OCI-LY7 (cell line): ENCODE measurements at regions not wholly inside any gene's neighbourhood (a gene's known extent, or its start where the extent isn't known, plus 50 kb on each side); places are given as distances from the start of the nearest gene placed in this dataset.

ENCODE experiments used
- BruUV-seq: library from RNA; stranded (reverse); fragments of 400-500 nt; replicated peaks from 2 replicates; lab custom pipeline; 2021; lab: Mats Ljungman, UMichigan
- CTCF ChIA-PET: fragments of 300-600 bp; sonication (Branson Sonifier 250); formaldehyde crosslinking; loops from one replicate; lab custom pipeline; 2022; ENCODE audit warnings: antibody characterized with exemption; ENCODE audit not compliant: unreplicated experiment; lab: Charles Lee
- POLR2A ChIA-PET: fragments of 300-600 bp; sonication (Branson Sonifier 250); formaldehyde crosslinking; loops from one replicate; lab custom pipeline; 2022; ENCODE audit warnings: antibody characterized with exemption; lab: Charles Lee
- DNase-seq: peaks from one replicate; pipeline ENCODE4 v3.0.0-alpha.2; 2015; ENCODE audit warnings: low spot score
- H2AFZ ChIP-seq: fragments of 200-600 bp; sonication (generic), shearing (Covaris generic); 2 replicates; pipeline ENCODE4 v1.6.1; 2014; ENCODE audit warnings: mild to moderate bottlenecking, antibody characterized with exemption, low read length, moderate library complexity
- H3K27ac ChIP-seq: fragments of 200-600 bp; sonication (generic); 2 replicates; pipeline ENCODE4 v1.5.1; 2014; ENCODE audit warnings: mixed run types, low read depth, mild to moderate bottlenecking, moderate library complexity, low read length, inconsistent platforms; ENCODE audit not compliant: poor library complexity, severe bottlenecking
- H3K36me3 ChIP-seq: fragments of 200-600 bp; sonication (generic); 2 replicates; pipeline ENCODE4 v1.6.1; 2014; ENCODE audit warnings: mild to moderate bottlenecking, antibody characterized with exemption, low read length, moderate library complexity, mixed read lengths; ENCODE audit not compliant: insufficient read depth
- H3K4me1 ChIP-seq: fragments of 200-600 bp; sonication (generic); 2 replicates; pipeline ENCODE4 v1.5.1; 2014; ENCODE audit warnings: mild to moderate bottlenecking, low read length; ENCODE audit not compliant: insufficient read depth, poor library complexity, severe bottlenecking
- H3K4me2 ChIP-seq: fragments of 200-600 bp; sonication (generic); 2 replicates; pipeline ENCODE4 v1.6.1; 2014; ENCODE audit warnings: mild to moderate bottlenecking, low read length
- H3K4me3 ChIP-seq: fragments of 200-600 bp; sonication (generic); 2 replicates; pipeline ENCODE4 v1.5.1; 2014; ENCODE audit warnings: mild to moderate bottlenecking, low read depth, low read length; ENCODE audit not compliant: poor library complexity, severe bottlenecking
- H3K79me2 ChIP-seq: fragments of 200-600 bp; sonication (generic); 2 replicates; pipeline ENCODE4 v1.6.1; 2016; ENCODE audit warnings: low read depth, mild to moderate bottlenecking, low read length, moderate library complexity, mixed read lengths; ENCODE audit not compliant: insufficient read depth
- H3K9me2 ChIP-seq: fragments of 200-600 bp; sonication (generic); 2 replicates; pipeline ENCODE4 v1.6.1; 2016; ENCODE audit warnings: mild to moderate bottlenecking, low read length, mixed read lengths; ENCODE audit not compliant: insufficient read depth
- H3K9me3 ChIP-seq: fragments of 200-600 bp; sonication (generic); 2 replicates; pipeline ENCODE4 v1.6.1; 2014; ENCODE audit warnings: mild to moderate bottlenecking, mixed run types, low read length, mixed read lengths
- H4K20me1 ChIP-seq: fragments of 200-600 bp; sonication (generic); 2 replicates; pipeline ENCODE4 v1.6.1; 2014; ENCODE audit warnings: mild to moderate bottlenecking, antibody characterized with exemption, low read length, moderate library complexity, mixed read lengths; ENCODE audit not compliant: insufficient read depth
- CTCF ChIP-seq: fragments of 200-600 bp; sonication (generic); conservative IDR thresholded peaks from 2 replicates; pipeline ENCODE4 v1.5.1; 2014; ENCODE audit warnings: mild to moderate bottlenecking, antibody characterized with exemption, low read length, moderate library complexity, mixed read lengths
- EZH2phosphoT487 ChIP-seq: fragments of 200-600 bp; sonication (generic); IDR thresholded peaks from 2 replicates; pipeline ENCODE4 v1.6.1; 2018; ENCODE audit warnings: low read depth, borderline replicate concordance, mild to moderate bottlenecking, mixed run types, antibody characterized with exemption, low read length, moderate library complexity, mixed read lengths
- intact Hi-C: fragments of 100-400 bp; cut with micrococcal nuclease; formaldehyde crosslinking; loops from one replicate; pipeline ENCODE4 v1.10.0; 2022; ENCODE audit not compliant: unreplicated experiment

GRCh38 chr10:123417414-123417813 lies 248.7 kb upstream of the GPR26 start:
- intact Hi-C loops = loop anchor here (10.0 kb wide), 1 partner anchor 193 kb away; no protein-coding TSS in a partner anchor
- no peaks in the 10 kb centered on the region for H3K36me3 ChIP-seq
- no peaks in the 10 kb centered on the region for H3K79me2 ChIP-seq
- H4K20me1 ChIP-seq = no peaks in the 10 kb centered on the region
- POLR2A ChIA-PET = interaction anchor here (0.9 to 1.5 kb wide), 2 partner anchors 10 kb away, joined by 3 to 6 read pairs; no protein-coding TSS in a partner anchor
- H3K4me2 ChIP-seq = no peak overlapping the region
- H3K9me2 ChIP-seq = no peaks in the 10 kb centered on the region
- CTCF ChIA-PET = no interaction called here
- no peak overlapping the region for H3K4me3 ChIP-seq
- H3K9me3 ChIP-seq = no peaks in the 10 kb centered on the region
- no peak overlapping the region for H2AFZ ChIP-seq
- H3K27ac ChIP-seq = no peak overlapping the region
- no peak for DNase-seq
- no peaks in the 10 kb centered on the region for H3K4me1 ChIP-seq
- TF ChIP-seq CTCF = no peak
- no peak for TF ChIP-seq EZH2phosphoT487
- no TSS peak for BruUV-seq

- Histone ChIP-seq H3K27ac (no peak overlapping the region), H2AFZ (no peak overlapping the region), H3K4me2 (no peak overlapping the region), H3K4me3 (no peak overlapping the region), H3K9me2 (no peaks in the 10 kb centered on the region), H3K79me2 (no peaks in the 10 kb centered on the region), H4K20me1 (no peaks in the 10 kb centered on the region), H3K9me3 (no peaks in the 10 kb centered on the region), H3K4me1 (no peaks in the 10 kb centered on the region), H3K36me3 (no peaks in the 10 kb centered on the region)
- ChIA-PET CTCF (no interaction called here), POLR2A (interaction anchor here (0.7 kb wide), 1 partner anchor 76 kb away, joined by 3 read pairs; no protein-coding TSS in a partner anchor)
- DNase-seq = no peak
- TF ChIP-seq CTCF = no peak
- no peak for TF ChIP-seq EZH2phosphoT487
- intact Hi-C loops = no loop called here
- BruUV-seq = no TSS peak
Observed at GRCh38 chr10:123421461-123421860, 244.7 kb upstream of the GPR26 start.

- no peak overlapping the region for H3K4me3 ChIP-seq
- intact Hi-C loops = no loop called here
- H2AFZ ChIP-seq = no peak overlapping the region
- H3K79me2 ChIP-seq = no peaks in the 10 kb centered on the region
- H4K20me1 ChIP-seq = no peaks in the 10 kb centered on the region
- POLR2A ChIA-PET = interaction anchor here (0.6 to 1.1 kb wide), 4 partner anchors 15 to 798 kb away, joined by 3 to 4 read pairs (median 4); no protein-coding TSS in a partner anchor
- no TSS peak for BruUV-seq
- H3K36me3 ChIP-seq = no peaks in the 10 kb centered on the region
- no peaks in the 10 kb centered on the region for H3K9me2 ChIP-seq
- H3K9me3 ChIP-seq = no peaks in the 10 kb centered on the region
- H3K27ac ChIP-seq = no peak overlapping the region
- DNase-seq = no peak
- no peak for TF ChIP-seq EZH2phosphoT487
- no peak for TF ChIP-seq CTCF
- H3K4me2 ChIP-seq = no peak overlapping the region
- no peaks in the 10 kb centered on the region for H3K4me1 ChIP-seq
- CTCF ChIA-PET = no interaction called here
Observed at GRCh38 chr10:123422261-123422660, 243.9 kb upstream of the GPR26 start.
